Muscle layer of duodenum (tissue), 2 donors: ENCODE measurements at regions not wholly inside any gene's neighbourhood (a gene's known extent, or its start where the extent isn't known, plus 50 kb on each side); places are given as distances from the start of the nearest gene placed in this dataset.
A peak's percentile ranks its signal among the peaks of the same experiment; 100 is the strongest.

Experiments used
- H3K27ac ChIP-seq: one replicate; pipeline ENCODE4 v1.7.0; 2013; ENCODE audit warnings: mild to moderate bottlenecking, low read length
- H3K27me3 ChIP-seq: one replicate; pipeline ENCODE4 v1.7.0; 2013; ENCODE audit warnings: low read depth, mild to moderate bottlenecking, control low read depth, low read length
- H3K36me3 ChIP-seq, 2 donors: one replicate each; pipeline ENCODE4 v1.7.0; 2013; ENCODE audit warnings: low read length in 2 of 2, control low read depth in 1 of 2, mild to moderate bottlenecking in 1 of 2; ENCODE audit not compliant: insufficient read depth in 2 of 2, control insufficient read depth in 1 of 2
- H3K4me1 ChIP-seq, 2 donors: one replicate each; pipeline ENCODE4 v1.7.0; 2013; ENCODE audit warnings: low read length in 2 of 2, mild to moderate bottlenecking in 2 of 2, control low read depth in 1 of 2, moderate library complexity in 1 of 2; ENCODE audit not compliant: insufficient read depth in 2 of 2, control insufficient read depth in 1 of 2
- H3K4me3 ChIP-seq, 2 donors: one replicate each; pipeline ENCODE4 v1.7.0; 2013; ENCODE audit warnings: low read length in 2 of 2, low read depth in 1 of 2, mild to moderate bottlenecking in 1 of 2
- H3K9me3 ChIP-seq, 2 donors: one replicate each; pipeline ENCODE4 v1.7.0; 2013; ENCODE audit warnings: low read length in 2 of 2, control low read depth in 1 of 2, mild to moderate bottlenecking in 1 of 2; ENCODE audit not compliant: control insufficient read depth in 1 of 2
- donor health status: healthy.

- Histone ChIP-seq H3K4me3 (no peak overlapping the region), H3K27me3 (no peaks in the 10 kb centered on the region), H3K4me1 (peaks cover 0 to 4% of the 10 kb centered on the region in 2 donors), H3K36me3 (peaks cover 0 to 7% of the 10 kb centered on the region in 2 donors), H3K9me3 (no peaks in the 10 kb centered on the region), H3K27ac (no peak overlapping the region)
Observed at GRCh38 chr11:8828046-8828445, 82.9 kb upstream of the AKIP1 start.

GRCh38 chr11:8828580-8829361 lies 82.2 kb upstream of the AKIP1 start:
- Histone ChIP-seq H3K4me3 (no peak overlapping the region), H3K36me3 (peaks cover 0 to 7% of the 10 kb centered on the region in 2 donors), H3K27ac (no peak overlapping the region), H3K27me3 (no peaks in the 10 kb centered on the region), H3K9me3 (no peaks in the 10 kb centered on the region), H3K4me1 (peaks cover 3 to 4% of the 10 kb centered on the region in 2 donors)

GRCh38 chr11:8829556-8829955 lies 81.4 kb upstream of the AKIP1 start:
- Histone ChIP-seq H3K27me3 (no peaks in the 10 kb centered on the region), H3K4me3 (no peak overlapping the region), H3K36me3 (peaks cover 0 to 7% of the 10 kb centered on the region in 2 donors), H3K27ac (no peak overlapping the region), H3K9me3 (no peaks in the 10 kb centered on the region), H3K4me1 (peaks cover 3 to 4% of the 10 kb centered on the region in 2 donors)

- Histone ChIP-seq H3K27ac (no peak overlapping the region), H3K4me1 (peaks cover 3 to 4% of the 10 kb centered on the region in 2 donors), H3K9me3 (no peaks in the 10 kb centered on the region), H3K36me3 (peaks cover 0 to 7% of the 10 kb centered on the region in 2 donors), H3K4me3 (no peak overlapping the region), H3K27me3 (no peaks in the 10 kb centered on the region)
Observed at GRCh38 chr11:8830641-8831040, 80.3 kb upstream of the AKIP1 start.

- H3K36me3 ChIP-seq, result peaks cover 0 to 7% of the 10 kb centered on the region in 2 donors
- no peaks in the 10 kb centered on the region for H3K27me3 ChIP-seq
- H3K4me1 ChIP-seq, result peaks cover 3 to 4% of the 10 kb centered on the region in 2 donors
- H3K27ac ChIP-seq, result no peak overlapping the region
- H3K4me3 ChIP-seq, result no peak overlapping the region
- H3K9me3 ChIP-seq, result no peaks in the 10 kb centered on the region
Observed at GRCh38 chr11:8831861-8832260, 79.1 kb upstream of the AKIP1 start.

- peak overlapping the region; percentile 80 for H3K27ac ChIP-seq
- peak overlapping the region in 1 of 2 donors; percentile 9 for H3K4me3 ChIP-seq
- H3K36me3 ChIP-seq, result peaks cover 0 to 7% of the 10 kb centered on the region in 2 donors
- no peaks in the 10 kb centered on the region for H3K9me3 ChIP-seq
- H3K4me1 ChIP-seq, result peaks cover 0 to 3% of the 10 kb centered on the region in 2 donors
- no peaks in the 10 kb centered on the region for H3K27me3 ChIP-seq
Observed at GRCh38 chr11:8832571-8833260, 78.3 kb upstream of the AKIP1 start.

- no peak overlapping the region for H3K4me3 ChIP-seq
- peaks cover 0 to under 1% of the 10 kb centered on the region in 2 donors for H3K36me3 ChIP-seq
- H3K9me3 ChIP-seq, result no peaks in the 10 kb centered on the region
- H3K27me3 ChIP-seq, result no peaks in the 10 kb centered on the region
- peak overlapping the region; percentile 80 for H3K27ac ChIP-seq
- peaks cover 7 to 8% of the 10 kb centered on the region in 2 donors for H3K4me1 ChIP-seq
Observed at GRCh38 chr11:8833568-8834315, 77.2 kb upstream of the AKIP1 start.

- Histone ChIP-seq H3K4me3 (no peak overlapping the region), H3K9me3 (no peaks in the 10 kb centered on the region), H3K4me1 (peaks cover 7 to 13% of the 10 kb centered on the region in 2 donors), H3K27me3 (no peaks in the 10 kb centered on the region), H3K36me3 (no peaks in the 10 kb centered on the region), H3K27ac (no peak overlapping the region)
Observed at GRCh38 chr11:8834379-8834778, 76.6 kb upstream of the AKIP1 start.

GRCh38 chr11:8838248-8838647 lies 72.7 kb upstream of the AKIP1 start:
- Histone ChIP-seq H3K27me3 (no peaks in the 10 kb centered on the region), H3K27ac (peak overlapping the region; percentile 10), H3K4me1 (peaks cover 20 to 25% of the 10 kb centered on the region in 2 donors), H3K36me3 (no peaks in the 10 kb centered on the region), H3K4me3 (peak overlapping the region in 1 of 2 donors; percentile 21), H3K9me3 (no peaks in the 10 kb centered on the region)

- Histone ChIP-seq H3K36me3 (no peaks in the 10 kb centered on the region), H3K27me3 (no peaks in the 10 kb centered on the region), H3K4me1 (peaks cover 20 to 22% of the 10 kb centered on the region in 2 donors), H3K9me3 (no peaks in the 10 kb centered on the region), H3K27ac (peak overlapping the region; percentile 87), H3K4me3 (no peak overlapping the region)
Observed at GRCh38 chr11:8839306-8839956, 71.6 kb upstream of the AKIP1 start.
